Kidney glomerular epithelial cell (primary cell): ENCODE measurements at regions not wholly inside any gene's neighbourhood (a gene's known extent, or its start where the extent isn't known, plus 50 kb on each side); places are given as distances from the start of the nearest gene placed in this dataset.
"Not testable (repeated sequence)": the region's sequence is repeated elsewhere in the genome, so short reads cannot be mapped to it uniquely, and the experiment has no call there.

Source experiments
- DNase-seq: peaks from one replicate; lab custom pipeline; 2025; lab: John Stamatoyannopoulos, UW

- no peak for DNase-seq
Observed at GRCh38 chr6:6978731-6979130, 129.0 kb upstream of the RREB1 start.

DNA sequence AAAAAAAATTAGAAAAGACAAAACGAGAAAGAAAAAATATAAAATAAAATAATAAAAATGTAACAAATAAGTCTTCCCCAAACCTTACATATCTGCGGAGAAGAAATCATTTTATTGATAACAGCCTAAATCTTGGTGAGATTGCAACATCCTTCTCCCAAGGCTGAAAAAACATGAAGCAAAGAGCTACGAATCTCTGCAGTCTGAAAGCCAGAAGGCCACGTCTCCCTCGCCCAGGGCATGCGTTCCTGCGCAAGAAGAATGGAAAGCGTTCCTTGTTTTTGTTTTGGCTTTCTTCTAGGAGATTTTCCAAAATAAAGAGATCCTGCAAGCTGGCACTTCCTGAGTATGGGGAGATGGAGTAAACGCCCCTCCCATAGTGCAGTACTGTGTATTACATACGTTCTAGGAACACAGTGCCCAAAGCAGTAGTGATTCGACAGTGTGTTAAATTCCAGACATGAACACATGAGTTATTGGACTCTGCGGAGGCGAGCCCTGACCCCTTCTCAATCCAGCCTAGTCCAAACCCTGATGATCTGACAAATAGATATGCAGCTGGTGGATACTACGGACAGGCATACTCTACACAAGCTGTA lies 126.7 kb upstream of the RREB1 start:
- no peak for DNase-seq

DNA sequence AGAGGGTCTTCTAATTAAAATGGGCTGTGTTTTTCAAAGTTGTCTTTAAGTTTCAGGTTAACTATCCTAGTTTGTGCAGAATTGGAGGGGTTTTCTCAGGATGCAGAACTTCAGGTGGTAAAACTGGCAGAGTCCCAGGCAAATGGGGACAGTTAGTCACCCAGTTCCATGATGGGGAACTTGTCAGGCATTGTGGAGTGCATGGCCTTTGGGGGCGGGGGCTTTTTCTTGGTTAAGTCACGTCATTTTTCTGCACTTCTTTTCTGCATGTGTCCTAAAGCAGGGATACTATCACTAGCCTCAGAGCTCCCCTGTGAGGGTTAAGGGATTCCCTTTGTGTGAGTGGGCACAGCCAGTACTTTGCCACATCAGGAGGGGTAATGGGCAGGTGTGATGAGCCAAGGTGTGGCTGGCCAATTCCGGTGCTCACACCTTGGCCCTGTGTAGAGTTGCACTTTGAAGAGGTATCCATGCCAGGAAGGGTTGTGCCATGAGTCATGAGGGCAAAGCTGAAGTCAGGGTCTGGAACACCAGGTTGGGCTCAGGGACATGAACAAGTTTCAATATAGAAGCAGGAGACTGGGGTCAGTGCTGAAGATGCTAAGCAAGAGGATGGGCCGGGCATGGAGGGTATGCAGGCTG lies 126.0 kb upstream of the RREB1 start:
- DNase-seq, result no peak

GRCh38 chr6:6982663-6983062 lies 125.1 kb upstream of the RREB1 start:
- DNase-seq, result no peak

- DNase-seq, result no peak
Observed at GRCh38 chr6:6984585-6985366, 123.0 kb upstream of the RREB1 start.

DNA sequence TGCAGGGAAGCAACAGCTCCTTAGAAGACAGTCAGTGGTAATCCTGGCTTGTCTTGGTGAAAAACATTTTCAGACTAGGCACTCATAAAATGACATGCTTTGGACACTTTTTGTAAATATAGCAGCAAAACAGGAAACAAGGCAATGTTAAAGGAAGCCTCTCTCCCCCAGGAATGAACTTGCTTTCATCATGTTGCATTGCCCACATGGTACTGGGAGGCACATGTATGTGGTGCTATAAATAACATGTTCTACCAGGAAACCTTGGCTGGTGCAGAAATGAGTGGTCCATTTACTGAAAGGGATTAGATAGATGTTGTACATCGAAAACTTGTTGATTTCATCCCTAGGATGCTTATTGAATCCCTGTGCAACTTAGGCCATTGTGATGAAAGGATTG lies 121.4 kb upstream of the RREB1 start:
- no peak for DNase-seq

GRCh38 chr6:6987749-6988148 lies 120.0 kb upstream of the RREB1 start:
- DNase-seq, result no peak

DNA sequence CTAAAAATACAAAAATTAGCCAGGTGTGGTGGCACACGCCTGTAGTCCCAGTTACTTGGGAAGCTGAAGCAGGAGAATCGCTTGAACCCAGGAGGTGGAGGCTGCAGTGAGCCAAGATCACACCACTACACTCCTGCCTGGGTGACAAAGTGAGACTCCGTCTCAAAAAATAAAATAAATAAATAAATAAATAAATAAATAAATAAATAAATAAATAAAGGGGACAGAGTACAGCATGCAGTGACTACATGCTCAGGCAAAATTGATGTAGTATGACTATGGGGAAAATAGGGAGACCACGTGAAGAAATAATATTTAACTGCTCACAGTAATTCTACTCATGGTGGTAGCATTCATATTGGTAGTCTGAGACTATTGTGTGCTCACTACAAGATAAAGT lies 117.7 kb upstream of the RREB1 start:
- DNase-seq, result not testable (repeated sequence)

- no peak for DNase-seq
Observed at GRCh38 chr6:6993503-6994237, 114.1 kb upstream of the RREB1 start.

- DNase-seq, result no peak
Observed at GRCh38 chr6:6994796-6995195, 113.0 kb upstream of the RREB1 start.

DNA sequence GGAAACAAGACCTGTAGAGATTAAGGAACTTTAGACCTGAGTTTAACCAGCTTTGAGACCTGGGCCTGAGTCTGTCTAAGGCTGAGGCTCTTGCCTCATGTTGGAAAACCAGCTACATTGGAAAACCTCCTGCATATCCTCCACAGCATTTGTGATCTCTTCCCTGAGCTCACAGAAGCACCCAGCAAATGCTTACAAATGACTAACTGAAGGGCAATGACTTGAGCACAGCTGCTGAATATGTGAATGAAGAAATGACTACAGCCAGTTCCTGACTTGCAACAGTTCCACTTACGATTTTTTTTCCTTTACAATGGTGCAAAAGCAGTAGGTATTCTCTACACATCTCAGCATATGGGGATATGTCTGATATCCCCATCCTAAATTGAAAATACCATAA lies 112.4 kb upstream of the RREB1 start:
- no peak for DNase-seq

DNA sequence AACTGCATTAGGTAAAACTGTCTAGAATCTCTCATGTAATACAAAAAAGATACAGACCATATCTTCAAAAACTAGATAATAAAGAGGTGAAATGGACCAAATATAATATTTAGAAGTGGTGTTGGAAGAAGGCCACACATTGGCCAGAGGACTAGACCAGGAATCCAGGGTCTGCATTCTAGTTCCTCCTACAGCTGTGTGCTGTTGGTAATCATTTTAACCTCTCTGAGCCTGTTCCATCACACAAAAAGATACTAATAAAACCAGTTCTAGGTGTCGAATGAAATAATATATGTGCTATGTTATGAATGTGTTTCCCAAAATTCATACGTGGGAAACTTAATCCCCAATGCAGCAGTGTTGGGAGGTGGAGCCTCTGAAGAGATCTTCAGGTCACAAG lies 111.6 kb upstream of the RREB1 start:
- no peak for DNase-seq

DNA sequence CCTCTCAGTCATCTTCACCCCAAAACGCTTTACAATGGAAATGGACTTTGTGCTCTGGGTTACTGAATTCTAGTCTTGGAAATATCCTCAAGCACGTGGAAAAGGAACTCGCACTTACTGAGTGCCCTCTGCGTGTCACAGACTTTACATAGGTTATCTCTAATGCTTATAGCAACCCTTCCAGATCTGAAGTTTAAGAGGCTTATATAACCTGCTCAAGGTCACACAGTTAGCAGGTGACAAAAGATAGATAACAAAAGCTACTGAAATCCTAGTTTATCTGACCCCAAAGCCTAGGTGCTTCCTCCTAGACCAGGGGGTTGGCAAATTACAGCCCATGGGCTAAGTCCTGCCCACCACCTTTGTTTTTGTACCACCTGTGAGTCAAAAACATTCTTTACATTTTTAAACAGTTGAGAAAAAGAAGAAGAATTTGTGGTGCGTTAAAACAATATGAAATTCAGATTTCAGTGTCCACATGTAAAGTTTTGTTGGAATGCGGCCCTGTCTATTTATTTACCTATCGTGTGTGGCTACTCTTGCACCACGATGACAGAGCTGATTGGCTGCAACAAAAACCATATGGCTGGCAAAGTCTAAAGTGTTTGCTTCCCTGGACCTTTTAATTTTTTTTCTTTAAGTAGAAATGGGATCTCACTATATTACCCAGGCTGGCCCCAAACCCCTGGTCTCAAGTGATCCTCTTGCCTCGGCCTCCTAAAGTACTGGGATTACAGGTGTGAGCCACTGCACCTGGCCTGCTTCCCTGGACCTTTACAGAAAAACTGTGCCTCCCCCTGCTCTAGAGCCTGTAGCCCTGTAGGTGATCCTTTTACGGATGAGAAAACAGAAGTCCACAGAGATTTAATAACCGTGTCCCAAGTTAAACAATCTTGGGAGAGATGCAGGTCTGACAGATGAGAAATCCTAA lies 110.2 kb upstream of the RREB1 start:
- no peak for DNase-seq

- DNase-seq, result no peak
Observed at GRCh38 chr6:6998194-6998569, 109.6 kb upstream of the RREB1 start.

GRCh38 chr6:7000825-7001777 lies 106.7 kb upstream of the RREB1 start:
- no peak for DNase-seq

- DNase-seq, result no peak
Observed at GRCh38 chr6:7003041-7003440, 104.7 kb upstream of the RREB1 start.

- DNase-seq, result no peak
Observed at GRCh38 chr6:7004581-7005297, 103.0 kb upstream of the RREB1 start.

GRCh38 chr6:7006515-7007191 lies 101.1 kb upstream of the RREB1 start:
- DNase-seq, result no peak

- DNase-seq, result no peak
Observed at GRCh38 chr6:7008451-7008988, 99.2 kb upstream of the RREB1 start.
